Suprapubic skin (tissue), 4 donors: ENCODE measurements at regions not wholly inside any gene's neighbourhood (a gene's known extent, or its start where the extent isn't known, plus 50 kb on each side); places are given as distances from the start of the nearest gene placed in this dataset.

ENCODE experiments used
- DNase-seq, 2 donors: peaks; one replicate each; pipeline ENCODE4 v3.0.0-alpha.2; 2019; ENCODE audit warnings: low spot score in 2 of 2
- H3K27ac ChIP-seq: fragments of 200-600 bp; sonication (generic); one replicate; pipeline ENCODE4 v1.5.1; 2019
- H3K27me3 ChIP-seq: fragments of 200-600 bp; sonication (generic); one replicate; pipeline ENCODE4 v1.5.1; 2019
- H3K36me3 ChIP-seq: fragments of 200-600 bp; sonication (generic); one replicate; pipeline ENCODE4 v1.5.1; 2019
- H3K4me1 ChIP-seq: fragments of 200-600 bp; sonication (generic); one replicate; pipeline ENCODE4 v1.5.1; 2019
- H3K4me3 ChIP-seq: fragments of 200-600 bp; sonication (generic); one replicate; pipeline ENCODE4 v1.5.1; 2019; ENCODE audit warnings: mild to moderate bottlenecking
- H3K9me3 ChIP-seq: fragments of 200-600 bp; sonication (generic); one replicate; pipeline ENCODE4 v1.5.1; 2019
- EP300 ChIP-seq: sonication (generic); formaldehyde crosslinking; IDR thresholded peaks from one replicate; pipeline ENCODE4 v1.6.1; 2017; ENCODE audit warnings: antibody characterized with exemption
- POLR2A ChIP-seq, 2 donors: fragments of 450-650 bp; IDR thresholded peaks; one replicate each; pipeline ENCODE4 v1.6.1; 2017; ENCODE audit warnings: antibody characterized with exemption in 2 of 2, mild to moderate bottlenecking in 2 of 2, moderate library complexity in 2 of 2
- POLR2AphosphoS5 ChIP-seq, 3 donors: sonication (generic); formaldehyde crosslinking; IDR thresholded peaks; one replicate each; pipeline ENCODE4 v1.6.1; 2017; ENCODE audit warnings: antibody characterized with exemption in 3 of 3
- WGBS: methylation state at CpG from one replicate; pipeline ENCODE4 v1.1.5; 2018; 5-methylcytosine and 5-hydroxymethylcytosine counted together
- TF ChIP-seq, protein P1 (sequence below), 2 donors: fragments of 200-600 bp in 1 of 2; fragments of 450-650 bp in 1 of 2; sonication (generic) in 1 of 2; IDR thresholded peaks; one replicate each; pipeline ENCODE4 v1.5.1; 2016 to 2019; ENCODE audit warnings: antibody characterized with exemption in 2 of 2, mild to moderate bottlenecking in 1 of 2, moderate library complexity in 1 of 2

GRCh38 chr22:48976556-48977535 lies 850.8 kb downstream of the BRD1 start:
- 79% methylated on average over 17 of the region's 20 CpGs for WGBS
- H3K36me3 ChIP-seq = no peaks in the 10 kb centered on the region
- no peaks in the 10 kb centered on the region for H3K4me1 ChIP-seq
- peaks cover 61% of the 10 kb centered on the region for H3K27me3 ChIP-seq
- H3K27ac ChIP-seq = no peak overlapping the region
- no peak for DNase-seq
- H3K4me3 ChIP-seq = no peak overlapping the region
- no peaks in the 10 kb centered on the region for H3K9me3 ChIP-seq
- no peak for TF ChIP-seq EP300
- TF ChIP-seq POLR2AphosphoS5 (IDR thresholded peaks at IDR 0.05) = no peak
- TF ChIP-seq POLR2A (IDR thresholded peaks at IDR 0.05) = no peak
- TF ChIP-seq, protein P1, sequence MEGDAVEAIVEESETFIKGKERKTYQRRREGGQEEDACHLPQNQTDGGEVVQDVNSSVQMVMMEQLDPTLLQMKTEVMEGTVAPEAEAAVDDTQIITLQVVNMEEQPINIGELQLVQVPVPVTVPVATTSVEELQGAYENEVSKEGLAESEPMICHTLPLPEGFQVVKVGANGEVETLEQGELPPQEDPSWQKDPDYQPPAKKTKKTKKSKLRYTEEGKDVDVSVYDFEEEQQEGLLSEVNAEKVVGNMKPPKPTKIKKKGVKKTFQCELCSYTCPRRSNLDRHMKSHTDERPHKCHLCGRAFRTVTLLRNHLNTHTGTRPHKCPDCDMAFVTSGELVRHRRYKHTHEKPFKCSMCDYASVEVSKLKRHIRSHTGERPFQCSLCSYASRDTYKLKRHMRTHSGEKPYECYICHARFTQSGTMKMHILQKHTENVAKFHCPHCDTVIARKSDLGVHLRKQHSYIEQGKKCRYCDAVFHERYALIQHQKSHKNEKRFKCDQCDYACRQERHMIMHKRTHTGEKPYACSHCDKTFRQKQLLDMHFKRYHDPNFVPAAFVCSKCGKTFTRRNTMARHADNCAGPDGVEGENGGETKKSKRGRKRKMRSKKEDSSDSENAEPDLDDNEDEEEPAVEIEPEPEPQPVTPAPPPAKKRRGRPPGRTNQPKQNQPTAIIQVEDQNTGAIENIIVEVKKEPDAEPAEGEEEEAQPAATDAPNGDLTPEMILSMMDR (IDR thresholded peaks at IDR 0.05) = no peak

- no peaks in the 10 kb centered on the region for H3K36me3 ChIP-seq
- TF ChIP-seq POLR2A (IDR thresholded peaks at IDR 0.05) = no peak
- TF ChIP-seq, protein P1 (IDR thresholded peaks at IDR 0.05) = no peak
- TF ChIP-seq EP300 = no peak
- no peak for TF ChIP-seq POLR2AphosphoS5 (IDR thresholded peaks at IDR 0.05)
- peaks cover 54% of the 10 kb centered on the region for H3K27me3 ChIP-seq
- 63% methylated on average over 3 of the region's 3 CpGs for WGBS
- H3K4me3 ChIP-seq = no peak overlapping the region
- no peaks in the 10 kb centered on the region for H3K4me1 ChIP-seq
- no peak overlapping the region for H3K27ac ChIP-seq
- H3K9me3 ChIP-seq = no peaks in the 10 kb centered on the region
- no peak for DNase-seq
Measured at GRCh38 chr22:48975886-48976285, 851.8 kb downstream of the BRD1 start.

GRCh38 chr22:48975316-48975741 lies 852.3 kb downstream of the BRD1 start:
- H3K27me3 ChIP-seq = peaks cover 52% of the 10 kb centered on the region
- no peaks in the 10 kb centered on the region for H3K9me3 ChIP-seq
- no peak overlapping the region for H3K27ac ChIP-seq
- 85% methylated on average over 9 of the region's 13 CpGs for WGBS
- no peak overlapping the region for H3K4me3 ChIP-seq
- TF ChIP-seq EP300 (no peak), POLR2AphosphoS5 (IDR thresholded peaks at IDR 0.05) (no peak), POLR2A (IDR thresholded peaks at IDR 0.05) (no peak)
- TF ChIP-seq, protein P1 (IDR thresholded peaks at IDR 0.05) = no peak
- no peaks in the 10 kb centered on the region for H3K36me3 ChIP-seq
- no peak for DNase-seq
- H3K4me1 ChIP-seq = no peaks in the 10 kb centered on the region

- H3K36me3 ChIP-seq = no peaks in the 10 kb centered on the region
- H3K27ac ChIP-seq = no peak overlapping the region
- no peak overlapping the region for H3K4me3 ChIP-seq
- DNase-seq = no peak
- 77% methylated on average over 7 of the region's 13 CpGs for WGBS
- no peaks in the 10 kb centered on the region for H3K9me3 ChIP-seq
- peaks cover 51% of the 10 kb centered on the region for H3K27me3 ChIP-seq
- TF ChIP-seq POLR2A (IDR thresholded peaks at IDR 0.05) (no peak), POLR2AphosphoS5 (IDR thresholded peaks at IDR 0.05) (no peak), EP300 (no peak)
- TF ChIP-seq, protein P1 (IDR thresholded peaks at IDR 0.05) = no peak
- H3K4me1 ChIP-seq = no peaks in the 10 kb centered on the region
Measured at GRCh38 chr22:48974443-48975315, 853.0 kb downstream of the BRD1 start.

- Histone ChIP-seq H3K27ac (no peak overlapping the region), H3K27me3 (peaks cover 43% of the 10 kb centered on the region), H3K4me1 (no peaks in the 10 kb centered on the region), H3K9me3 (no peaks in the 10 kb centered on the region), H3K36me3 (no peaks in the 10 kb centered on the region), H3K4me3 (no peak overlapping the region)
- TF ChIP-seq POLR2A (IDR thresholded peaks at IDR 0.05) = no peak
- DNase-seq = no peak
- 41% methylated on average over 4 of the region's 8 CpGs for WGBS
Measured at GRCh38 chr22:48973694-48974041, 854.0 kb downstream of the BRD1 start.
